LNCaP clone FGC (cell line): ENCODE measurements at regions not wholly inside any gene's neighbourhood (a gene's known extent, or its start where the extent isn't known, plus 50 kb on each side); places are given as distances from the start of the nearest gene placed in this dataset.

ENCODE experiments used
- DNase-seq: peaks from one replicate; pipeline ENCODE4 v3.0.0-alpha.2; 2011; ENCODE audit warnings: low read depth
- H3K4me3 ChIP-seq: 2 replicates; pipeline ENCODE4 v1.5.1; 2011; ENCODE audit warnings: mild to moderate bottlenecking, low read depth, low read length, control low read depth
- TF ChIP-seq, protein P1 (sequence below): IDR thresholded peaks from 2 replicates; pipeline ENCODE4 v1.5.1; 2012; ENCODE audit warnings: mild to moderate bottlenecking; ENCODE audit not compliant: control insufficient read depth, insufficient read depth; ENCODE audit errors: extremely low read depth

DNA sequence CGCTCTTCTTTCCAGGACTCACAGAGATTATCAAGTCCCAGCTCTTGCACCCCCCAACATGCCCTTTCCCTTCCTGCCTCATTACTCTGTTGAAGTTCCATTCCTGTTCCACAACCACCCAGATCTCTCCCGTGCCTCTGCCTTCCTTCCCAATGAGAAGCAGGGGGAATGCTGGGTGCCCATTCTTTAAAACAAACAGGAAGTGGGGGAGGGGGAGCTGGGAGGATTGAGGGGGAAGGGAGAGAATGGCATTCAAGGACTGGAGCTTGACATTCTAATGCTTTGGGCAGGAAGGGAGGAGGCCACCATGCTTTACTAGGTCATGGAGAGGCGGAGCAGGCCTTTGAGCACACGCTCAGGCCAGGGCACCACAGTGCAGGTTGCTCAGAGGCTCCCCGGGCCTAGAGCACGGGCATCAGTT is 150.3 kb upstream of the IRF2BP2 start:
- TF ChIP-seq, protein P1, sequence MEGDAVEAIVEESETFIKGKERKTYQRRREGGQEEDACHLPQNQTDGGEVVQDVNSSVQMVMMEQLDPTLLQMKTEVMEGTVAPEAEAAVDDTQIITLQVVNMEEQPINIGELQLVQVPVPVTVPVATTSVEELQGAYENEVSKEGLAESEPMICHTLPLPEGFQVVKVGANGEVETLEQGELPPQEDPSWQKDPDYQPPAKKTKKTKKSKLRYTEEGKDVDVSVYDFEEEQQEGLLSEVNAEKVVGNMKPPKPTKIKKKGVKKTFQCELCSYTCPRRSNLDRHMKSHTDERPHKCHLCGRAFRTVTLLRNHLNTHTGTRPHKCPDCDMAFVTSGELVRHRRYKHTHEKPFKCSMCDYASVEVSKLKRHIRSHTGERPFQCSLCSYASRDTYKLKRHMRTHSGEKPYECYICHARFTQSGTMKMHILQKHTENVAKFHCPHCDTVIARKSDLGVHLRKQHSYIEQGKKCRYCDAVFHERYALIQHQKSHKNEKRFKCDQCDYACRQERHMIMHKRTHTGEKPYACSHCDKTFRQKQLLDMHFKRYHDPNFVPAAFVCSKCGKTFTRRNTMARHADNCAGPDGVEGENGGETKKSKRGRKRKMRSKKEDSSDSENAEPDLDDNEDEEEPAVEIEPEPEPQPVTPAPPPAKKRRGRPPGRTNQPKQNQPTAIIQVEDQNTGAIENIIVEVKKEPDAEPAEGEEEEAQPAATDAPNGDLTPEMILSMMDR = no peak
- no peak for DNase-seq
- no peak overlapping the region for H3K4me3 ChIP-seq

GRCh38 chr1:234759888-234760287 is 149.9 kb upstream of the IRF2BP2 start:
- no peak for DNase-seq
- TF ChIP-seq, protein P1 = no peak
- no peak overlapping the region for H3K4me3 ChIP-seq

DNA sequence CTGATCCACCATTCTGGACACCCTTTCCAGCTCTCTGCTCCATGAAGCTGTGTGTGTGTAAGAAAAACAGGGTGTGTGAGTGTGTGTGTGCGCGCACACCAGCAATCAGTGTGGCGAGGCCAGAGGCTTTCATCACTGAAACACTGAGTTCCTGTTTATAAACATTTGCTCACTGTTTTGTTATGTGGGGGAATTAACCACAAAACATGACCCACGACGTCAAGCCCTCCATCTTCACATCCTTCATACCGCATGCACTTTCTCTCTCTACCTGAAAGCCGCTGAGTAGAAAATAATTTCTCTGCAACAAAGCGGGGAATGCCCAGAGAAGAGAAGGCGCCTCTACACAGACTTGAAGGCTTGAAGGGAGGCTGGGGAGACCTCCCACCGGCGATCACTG is 148.9 kb upstream of the IRF2BP2 start:
- H3K4me3 ChIP-seq = no peak overlapping the region
- TF ChIP-seq, protein P1 = no peak
- no peak for DNase-seq

DNA sequence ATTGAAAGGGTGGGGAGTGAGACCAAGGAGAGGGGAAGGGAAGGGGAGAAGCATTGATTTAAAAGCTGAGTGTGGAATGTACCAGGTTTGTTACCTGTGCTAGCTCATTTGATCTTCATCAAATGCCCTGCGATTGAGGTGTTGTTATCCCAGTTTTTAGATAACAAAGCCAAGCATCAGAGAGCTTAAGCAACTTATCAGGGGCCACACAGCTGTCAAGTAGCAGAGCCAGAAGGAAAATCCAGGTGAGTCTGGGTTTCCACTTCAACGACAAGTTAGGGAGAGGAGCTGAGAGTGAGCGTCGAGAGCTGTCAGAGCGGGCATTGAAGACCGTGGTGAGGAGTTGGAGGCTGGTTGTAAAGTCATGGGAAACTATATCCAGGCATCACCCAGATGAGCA is 146.9 kb upstream of the IRF2BP2 start:
- TF ChIP-seq, protein P1 = no peak
- H3K4me3 ChIP-seq = no peak overlapping the region
- no peak for DNase-seq

DNA sequence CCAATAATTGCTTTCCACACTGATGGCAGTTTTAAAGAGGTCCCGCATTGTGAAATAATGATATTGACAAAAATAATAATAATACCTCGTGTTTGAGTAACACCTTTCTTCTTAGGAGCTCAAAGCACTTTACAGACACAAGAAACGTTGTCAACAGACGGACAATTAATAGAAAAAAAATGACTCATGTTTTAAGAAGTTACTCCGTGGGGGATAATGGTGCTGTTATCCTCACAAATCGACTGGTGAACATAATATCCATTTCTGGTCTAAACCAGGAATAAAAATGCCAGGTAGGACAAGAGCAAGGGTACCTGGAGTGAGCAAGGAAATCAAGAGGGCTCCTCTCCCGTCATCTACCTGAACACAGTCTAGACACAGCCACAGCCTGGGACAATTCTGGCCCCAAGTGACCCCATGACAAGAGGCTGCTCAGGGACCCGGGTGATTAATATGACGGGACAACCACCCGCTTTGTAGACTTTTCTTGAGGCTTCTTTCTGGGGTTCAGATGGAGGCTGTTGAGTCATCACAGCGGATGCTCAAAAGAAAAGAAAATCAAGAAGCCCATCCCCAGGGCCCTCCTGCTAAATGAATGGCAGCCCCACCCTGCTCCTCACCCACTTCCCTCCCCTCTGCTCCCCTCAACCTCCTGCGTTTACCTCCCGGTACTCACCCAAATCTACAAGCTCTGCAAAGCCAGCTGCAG is 146.2 kb upstream of the IRF2BP2 start:
- DNase-seq = no peak
- H3K4me3 ChIP-seq = no peak overlapping the region
- TF ChIP-seq, protein P1 = no peak

DNA sequence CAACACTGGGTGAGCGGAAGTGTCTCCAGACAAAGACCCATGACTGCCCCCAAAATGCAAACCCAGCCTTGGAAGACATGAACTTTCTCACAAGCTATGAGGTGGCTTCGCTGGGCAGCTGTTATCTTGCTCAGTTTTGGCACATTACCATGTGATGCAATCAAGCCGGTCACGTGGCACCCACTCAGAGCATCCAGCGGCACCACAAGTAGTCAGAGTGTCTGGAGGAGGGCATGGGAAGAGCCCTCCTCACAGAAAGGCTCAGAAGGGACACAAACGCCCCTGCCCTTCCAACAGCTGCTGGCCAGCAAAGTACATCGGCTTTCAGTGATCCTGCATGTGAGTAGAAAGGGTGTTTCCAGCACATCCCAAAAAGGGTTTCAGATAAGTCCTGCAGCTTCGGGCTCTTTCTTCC is 145.5 kb upstream of the IRF2BP2 start:
- no peak for DNase-seq
- H3K4me3 ChIP-seq = no peak overlapping the region
- TF ChIP-seq, protein P1 = no peak

- H3K4me3 ChIP-seq = no peak overlapping the region
- TF ChIP-seq, protein P1 = no peak
- DNase-seq = no peak
Observed at GRCh38 chr1:234753979-234754378, 144.0 kb upstream of the IRF2BP2 start.
